ENCODE measurements at regions not wholly inside any gene's neighbourhood (a gene's known extent, or its start where the extent isn't known, plus 50 kb on each side); places are given as distances from the start of the nearest gene placed in this dataset.

- no peak for TF ChIP-seq CTCF (IDR thresholded peaks at IDR 0.05; ENCODE audit: low read length)
- TF ChIP-seq EZH2 (IDR thresholded peaks at IDR 0.05; ENCODE audit: borderline replicate concordance, low read length), result no peak
These were observed 184.9 kb upstream of the DTNA start for GRCh38 chr18:34525244-34525643.
